Nephron progenitor cell (in vitro differentiated cells): ENCODE measurements at regions not wholly inside any gene's neighbourhood (a gene's known extent, or its start where the extent isn't known, plus 50 kb on each side); places are given as distances from the start of the nearest gene placed in this dataset.

Source experiments
- DNase-seq: peaks from one replicate; pipeline ENCODE4 v3.0.0; 2021
- H3K27ac Mint-ChIP-seq: 2 replicates; pipeline ENCODE4 v1.8.0; 2021; ENCODE audit warnings: mild to moderate bottlenecking, moderate library complexity, mixed read lengths
- H3K27me3 Mint-ChIP-seq: 2 replicates; pipeline ENCODE4 v1.8.0; 2021; ENCODE audit warnings: mild to moderate bottlenecking, low read depth, mixed read lengths; ENCODE audit not compliant: poor library complexity
- H3K36me3 Mint-ChIP-seq: 2 replicates; pipeline ENCODE4 v1.8.0; 2021; ENCODE audit warnings: low read depth, mixed read lengths
- H3K4me1 Mint-ChIP-seq: 2 replicates; pipeline ENCODE4 v1.8.0; 2021; ENCODE audit warnings: mixed read lengths
- H3K4me3 Mint-ChIP-seq: 2 replicates; pipeline ENCODE4 v1.8.0; 2021; ENCODE audit warnings: mild to moderate bottlenecking, moderate library complexity, mixed read lengths
- H3K9me3 Mint-ChIP-seq: 2 replicates; pipeline ENCODE4 v1.8.0; 2021; ENCODE audit warnings: mild to moderate bottlenecking, moderate library complexity, mixed read lengths
- CTCF ChIP-seq: fragments of 200-600 bp; sonication (generic); IDR thresholded peaks from 2 replicates; pipeline ENCODE4 v1.5.0; 2021; ENCODE audit warnings: antibody characterized with exemption

- H3K27me3 Mint-ChIP-seq = peaks cover 11% of the 10 kb centered on the region
- no peak for DNase-seq
- H3K9me3 Mint-ChIP-seq = peaks cover 66% of the 10 kb centered on the region
- TF ChIP-seq CTCF = no peak
- H3K27ac Mint-ChIP-seq = no peak overlapping the region
- no peaks in the 10 kb centered on the region for H3K4me1 Mint-ChIP-seq
- no peak overlapping the region for H3K4me3 Mint-ChIP-seq
- no peaks in the 10 kb centered on the region for H3K36me3 Mint-ChIP-seq
Observed at GRCh38 chr19:16021796-16022195, 54.5 kb upstream of the TPM4 start.

GRCh38 chr19:16022251-16022650 is 54.0 kb upstream of the TPM4 start:
- Mint-ChIP-seq H3K4me1 (no peaks in the 10 kb centered on the region), H3K4me3 (no peak overlapping the region), H3K27me3 (peaks cover 13% of the 10 kb centered on the region), H3K36me3 (no peaks in the 10 kb centered on the region), H3K27ac (no peak overlapping the region), H3K9me3 (peaks cover 67% of the 10 kb centered on the region)
- no peak for DNase-seq
- TF ChIP-seq CTCF = no peak

- H3K4me1 Mint-ChIP-seq = no peaks in the 10 kb centered on the region
- H3K27ac Mint-ChIP-seq = no peak overlapping the region
- no peak overlapping the region for H3K4me3 Mint-ChIP-seq
- peaks cover 13% of the 10 kb centered on the region for H3K27me3 Mint-ChIP-seq
- peaks cover 67% of the 10 kb centered on the region for H3K9me3 Mint-ChIP-seq
- H3K36me3 Mint-ChIP-seq = no peaks in the 10 kb centered on the region
- DNase-seq = no peak
- TF ChIP-seq CTCF = no peak
Observed at GRCh38 chr19:16022681-16023080, 53.6 kb upstream of the TPM4 start.

DNA sequence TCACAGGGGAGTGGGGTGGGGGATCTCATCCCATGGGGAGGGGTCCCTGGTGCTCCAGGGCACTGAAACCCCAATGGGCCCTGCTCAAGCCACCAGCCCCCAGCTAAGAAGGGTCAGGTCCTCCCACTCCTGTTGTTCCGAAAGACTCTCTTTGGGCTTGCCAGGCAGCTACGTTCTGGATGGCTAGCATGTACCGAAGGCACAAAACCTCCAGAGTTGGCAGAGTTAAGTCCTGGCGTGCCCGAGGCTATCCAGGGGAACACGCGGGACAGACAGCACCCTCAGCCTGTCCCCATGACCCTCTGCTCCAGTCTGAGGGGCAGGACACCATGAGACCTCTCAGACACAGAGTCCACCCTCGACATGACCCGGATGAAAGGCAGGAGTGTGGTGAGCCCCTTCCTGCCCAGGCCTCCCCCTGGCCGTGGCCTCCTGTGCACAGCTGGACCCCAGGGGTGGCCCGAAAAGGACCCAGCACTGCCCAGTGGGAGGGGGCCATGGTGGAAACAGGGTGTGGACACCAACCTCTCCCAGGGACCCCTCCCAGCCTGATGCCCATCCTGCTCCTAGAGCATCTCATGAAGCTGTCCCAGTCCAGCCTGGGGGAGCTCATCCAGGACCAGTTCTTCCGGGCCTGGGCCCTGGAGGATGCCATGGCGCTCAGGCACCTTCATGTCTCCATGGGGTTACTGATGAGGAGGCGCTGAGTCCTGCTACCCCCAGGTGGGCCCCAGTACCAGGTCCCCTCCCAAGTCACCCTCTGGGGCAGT is 53.0 kb upstream of the TPM4 start:
- TF ChIP-seq CTCF = no peak
- no peak for DNase-seq
- H3K27me3 Mint-ChIP-seq = peaks cover 11% of the 10 kb centered on the region
- H3K36me3 Mint-ChIP-seq = no peaks in the 10 kb centered on the region
- no peaks in the 10 kb centered on the region for H3K4me1 Mint-ChIP-seq
- no peak overlapping the region for H3K27ac Mint-ChIP-seq
- H3K9me3 Mint-ChIP-seq = peaks cover 61% of the 10 kb centered on the region
- no peak overlapping the region for H3K4me3 Mint-ChIP-seq

GRCh38 chr19:16024266-16025107 is 51.8 kb upstream of the TPM4 start:
- no peak for TF ChIP-seq CTCF
- Mint-ChIP-seq H3K27me3 (peaks cover 9% of the 10 kb centered on the region), H3K9me3 (peaks cover 50% of the 10 kb centered on the region), H3K4me1 (no peaks in the 10 kb centered on the region), H3K36me3 (no peaks in the 10 kb centered on the region), H3K27ac (no peak overlapping the region), H3K4me3 (no peak overlapping the region)
- DNase-seq = no peak
